HG02852 (cell line): ENCODE measurements at regions not wholly inside any gene's neighbourhood (a gene's known extent, or its start where the extent isn't known, plus 50 kb on each side); places are given as distances from the start of the nearest gene placed in this dataset.
"Not testable (repeated sequence)": the region's sequence is repeated elsewhere in the genome, so short reads cannot be mapped to it uniquely, and the experiment has no call there.

ENCODE experiments used
- ATAC-seq: cut with Tn5 transposase; IDR thresholded peaks from one replicate; pipeline ENCODE4 v1.9.1; 2021; ENCODE audit warnings: mild to moderate bottlenecking, moderate library complexity; ENCODE audit not compliant: unreplicated experiment

DNA sequence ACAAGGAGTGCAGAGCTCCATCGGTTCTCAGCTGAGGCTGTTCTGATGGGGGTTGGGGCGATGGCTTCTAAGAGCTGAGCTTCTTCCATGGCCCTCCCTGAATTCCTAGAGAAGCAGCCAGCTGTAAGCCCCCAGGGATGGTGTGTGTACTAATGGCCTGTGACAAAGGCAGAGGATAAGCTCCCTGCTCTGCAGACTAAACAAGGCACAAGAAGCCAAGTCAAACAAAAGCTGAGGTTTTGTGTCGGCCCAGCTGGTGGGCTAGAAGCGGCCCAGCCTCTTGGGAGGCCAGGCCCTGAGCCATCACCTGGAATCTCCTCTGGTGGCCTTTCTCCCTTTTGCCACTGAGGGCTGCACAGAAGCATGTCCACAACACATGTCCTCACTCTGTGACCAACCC lies 75.0 kb upstream of the XPA start:
- no peak for ATAC-seq

GRCh38 chr9:97773091-97773490 lies 76.0 kb upstream of the XPA start:
- no peak for ATAC-seq

GRCh38 chr9:97773723-97774122 lies 76.6 kb upstream of the XPA start:
- no peak for ATAC-seq

DNA sequence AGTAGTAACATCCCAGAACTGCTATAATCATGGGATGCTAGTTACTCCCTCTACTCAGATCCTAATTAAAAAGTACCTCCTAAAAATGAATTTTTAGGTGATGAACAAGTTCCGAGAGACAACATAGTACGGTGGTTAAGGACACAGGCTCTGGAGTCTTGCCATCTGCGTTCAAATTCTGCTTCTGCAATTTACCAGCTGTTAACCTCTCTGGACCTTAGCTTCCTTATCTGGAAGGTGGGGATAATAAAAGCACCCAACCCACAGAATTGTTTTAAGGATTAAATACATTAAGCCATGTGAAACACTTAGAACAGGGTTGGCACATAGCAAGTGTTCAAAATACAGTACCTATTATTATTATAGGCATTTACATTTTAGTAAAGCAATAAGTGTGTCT lies 77.5 kb upstream of the XPA start:
- no peak for ATAC-seq

GRCh38 chr9:97778740-97779139 lies 74.3 kb upstream of the FOXE1 start:
- ATAC-seq = not testable (repeated sequence)

- no peak for ATAC-seq
Measured at GRCh38 chr9:97779608-97780007, 73.4 kb upstream of the FOXE1 start.

- no peak for ATAC-seq
Measured at GRCh38 chr9:97781902-97782301, 71.1 kb upstream of the FOXE1 start.

DNA sequence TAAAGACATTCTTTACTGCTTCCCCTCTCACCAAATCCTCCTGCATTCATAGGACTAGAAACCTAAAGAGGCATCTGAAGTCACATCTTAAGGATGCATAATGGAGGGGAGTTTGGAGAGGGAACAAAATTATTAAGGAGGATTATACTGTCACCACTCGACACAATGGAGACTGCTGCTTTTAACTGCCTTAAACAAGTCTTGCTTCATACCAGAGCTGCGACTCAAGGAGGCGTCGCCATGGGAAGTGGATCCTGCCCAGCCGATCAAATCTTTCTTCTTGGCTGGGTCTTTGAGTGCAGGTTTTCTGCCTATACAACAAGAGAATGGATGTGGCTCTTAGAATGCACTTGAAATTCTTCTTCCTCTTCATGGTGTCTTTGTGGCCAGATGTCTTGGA lies 66.7 kb upstream of the FOXE1 start:
- ATAC-seq = no peak

DNA sequence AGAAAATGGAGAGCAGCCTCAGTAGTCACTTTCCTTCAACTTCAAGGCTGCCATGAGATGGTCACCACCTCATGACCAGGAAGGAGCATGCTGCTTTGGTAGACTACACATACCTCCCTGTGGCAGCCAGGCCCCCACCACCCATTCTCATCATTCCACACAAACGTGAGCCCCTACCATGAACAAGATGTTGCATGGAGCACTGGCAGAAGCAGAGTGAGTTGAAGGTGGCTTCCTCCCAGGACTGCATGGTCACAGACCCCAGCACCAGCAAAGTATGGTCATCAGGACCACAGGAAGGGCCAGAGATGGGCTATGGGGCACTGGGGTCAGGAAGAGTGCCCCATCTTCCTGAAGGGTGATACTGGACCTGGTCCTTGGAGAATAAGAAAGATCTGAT lies 65.5 kb upstream of the FOXE1 start:
- no peak for ATAC-seq

GRCh38 chr9:97788763-97789663 lies 64.0 kb upstream of the FOXE1 start:
- ATAC-seq = no peak

GRCh38 chr9:97790542-97790941 lies 62.5 kb upstream of the FOXE1 start:
- no peak for ATAC-seq

DNA sequence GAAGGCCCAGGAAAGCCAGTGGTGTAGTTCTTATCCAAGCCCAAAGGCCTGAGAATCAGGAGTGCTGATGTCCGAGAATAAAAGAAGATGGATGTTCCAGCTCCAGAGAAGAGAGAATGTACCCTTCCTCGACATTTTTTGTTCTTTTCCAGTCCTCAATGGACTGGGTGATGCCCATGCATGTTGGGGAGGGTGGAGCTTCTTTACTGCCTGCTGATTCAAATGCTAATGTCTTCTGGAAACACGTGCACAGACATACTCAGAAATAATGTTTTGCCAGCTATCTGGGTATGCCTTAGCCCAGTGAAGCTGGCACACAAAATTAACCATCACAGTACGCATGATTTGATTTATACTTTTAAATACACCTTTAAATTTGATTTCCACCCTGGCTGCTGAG lies 61.5 kb upstream of the FOXE1 start:
- ATAC-seq = no peak

DNA sequence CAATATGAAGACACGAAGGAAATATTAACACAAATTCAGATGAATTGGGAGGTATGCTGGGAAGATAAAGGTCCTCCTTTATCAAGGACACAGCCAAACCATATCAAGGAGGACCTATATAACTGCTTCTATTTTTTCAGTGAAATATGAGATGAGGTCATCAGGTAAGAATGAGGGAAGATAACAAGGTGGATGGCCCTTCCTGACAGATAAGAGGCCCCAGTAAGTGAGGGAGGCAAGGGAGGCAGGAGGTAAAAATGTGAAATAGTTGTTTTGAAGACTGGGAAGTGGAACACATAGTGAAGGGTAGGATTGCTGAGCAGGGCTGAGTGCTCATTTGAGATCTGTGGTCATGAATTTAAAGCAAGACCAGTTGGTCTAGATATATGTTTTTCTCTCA lies 60.0 kb upstream of the FOXE1 start:
- no peak for ATAC-seq

GRCh38 chr9:97794666-97795065 lies 58.4 kb upstream of the FOXE1 start:
- ATAC-seq = no peak

DNA sequence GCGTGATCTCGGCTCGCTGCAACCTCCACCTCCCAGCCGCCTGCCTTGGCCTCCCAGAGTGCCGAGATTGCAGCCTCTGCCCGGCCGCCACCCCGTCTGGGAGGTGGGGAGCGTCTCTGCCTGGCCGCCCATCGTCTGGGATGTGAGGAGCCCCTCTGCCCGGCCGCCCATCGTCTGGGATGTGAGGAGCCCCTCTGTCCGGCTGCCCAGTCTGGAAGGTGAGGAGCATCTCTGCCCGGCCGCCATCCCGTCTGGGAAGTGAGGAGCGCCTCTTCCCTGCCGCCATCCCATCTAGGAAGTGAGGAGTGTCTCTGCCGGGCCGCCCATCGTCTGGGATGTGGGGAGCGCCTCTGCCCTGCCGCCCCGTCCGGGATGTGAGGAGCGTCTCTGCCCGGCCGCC lies 56.9 kb upstream of the FOXE1 start:
- ATAC-seq = not testable (repeated sequence)

DNA sequence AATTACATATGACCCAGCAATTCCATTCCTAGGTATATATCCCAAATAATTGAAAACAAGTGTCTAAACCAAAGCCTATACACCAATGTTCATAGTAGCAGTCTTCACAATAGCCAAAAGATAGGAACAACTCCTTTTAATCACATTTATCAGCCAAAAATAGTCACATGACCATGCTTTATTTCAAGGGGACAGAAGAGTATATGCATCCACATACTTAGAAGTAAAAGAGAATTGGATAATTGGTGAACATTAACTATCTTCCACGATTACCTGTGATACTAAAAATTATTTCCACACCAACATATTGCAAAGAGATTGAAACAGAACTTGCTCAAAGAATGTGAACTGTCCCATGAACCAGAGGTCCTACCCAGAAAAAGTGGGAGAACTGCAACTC lies 51.8 kb upstream of the FOXE1 start:
- no peak for ATAC-seq

DNA sequence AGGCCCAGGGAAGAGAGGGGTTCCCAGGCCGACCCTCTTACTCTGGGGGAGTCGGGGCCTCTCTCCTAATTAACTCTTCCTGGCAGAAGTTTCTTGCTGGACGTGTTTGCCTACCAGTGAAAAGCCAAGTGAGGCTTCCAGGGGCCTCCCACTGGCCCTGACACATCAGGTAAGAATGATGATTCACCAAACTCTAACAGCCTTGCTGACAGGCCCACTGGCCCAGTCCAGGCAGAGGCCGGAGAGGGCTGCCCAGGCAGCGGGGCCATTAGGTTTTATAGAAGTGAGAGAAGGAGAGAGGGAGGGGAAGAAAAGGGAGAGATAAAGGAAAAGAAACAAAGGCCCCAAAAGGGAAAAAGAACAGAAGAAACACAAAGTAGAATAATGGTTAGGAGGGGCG lies 50.8 kb upstream of the FOXE1 start:
- no peak for ATAC-seq

GRCh38 chr9:97803167-97804058 lies 49.6 kb upstream of the FOXE1 start:
- ATAC-seq = peak; percentile 85
